ENCODE measurements at regions not wholly inside any gene's neighbourhood (a gene's known extent, or its start where the extent isn't known, plus 50 kb on each side); places are given as distances from the start of the nearest gene placed in this dataset.

DNA sequence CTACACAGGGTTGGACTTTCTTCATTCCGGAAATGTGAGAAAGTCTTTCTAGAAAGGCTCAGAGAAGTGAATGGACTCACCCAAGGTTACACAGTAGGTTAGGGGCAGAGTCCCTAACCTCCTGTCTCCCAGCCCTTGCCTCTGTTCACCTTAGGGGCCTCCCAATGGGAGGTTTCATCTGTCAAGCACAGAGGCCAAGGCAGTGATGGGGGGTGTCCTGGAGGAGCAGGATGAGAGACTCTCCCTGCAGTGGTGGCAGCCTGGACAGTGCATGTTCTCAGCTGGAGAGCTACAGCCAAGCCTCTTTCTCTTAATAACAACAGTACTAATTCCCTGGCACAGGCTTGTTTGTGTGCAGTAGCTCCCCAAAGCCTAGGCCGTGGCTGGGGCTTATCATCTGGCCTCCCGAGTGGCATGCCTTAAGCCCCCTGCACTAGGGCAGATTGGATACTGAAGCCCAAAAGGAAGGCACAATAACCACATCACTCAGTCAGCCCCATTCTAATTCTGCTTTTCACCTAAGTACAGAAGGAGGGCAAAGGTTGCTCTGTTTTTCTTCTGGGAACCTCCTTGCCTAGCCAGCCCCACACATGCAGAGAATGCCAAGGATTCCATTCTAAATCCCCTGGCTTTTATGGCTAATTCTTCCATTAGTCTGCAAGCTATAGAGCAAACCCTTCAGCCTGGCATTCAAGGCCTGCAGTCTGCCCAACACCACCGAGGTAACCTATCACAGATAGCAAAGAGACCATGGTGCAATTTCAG is 50.2 kb upstream of the XPA start:
- H2BK120ac ChIP-seq (ENCODE audit: low read depth, low read length), result no peak overlapping the region
- ChIA-PET POLR2A (ENCODE audit: unreplicated experiment) (no interaction called here), CTCF (no interaction called here)
- no TSS peak for BruUV-seq (replicated peaks)
- H3K9ac ChIP-seq (ENCODE audit: low read depth, low read length), result no peak overlapping the region
- H3K36me3 ChIP-seq (ENCODE audit: control insufficient read depth, insufficient read depth, low read length), result no peaks in the 10 kb centered on the region
- H3K27ac ChIP-seq (ENCODE audit: insufficient read depth, low read length), result no peak overlapping the region
- dilution Hi-C loops (cut with HindIII; ENCODE audit: low sequenced_read_pairs, unreplicated experiment), result no loop called here
- no peak overlapping the region for H3K56ac ChIP-seq (ENCODE audit: extremely low read depth, insufficient read depth, low read length)
- H2AK9ac ChIP-seq (replicated peaks; ENCODE audit: low read depth, low read length, poor library complexity), result no peak overlapping the region
- H3K27me3 ChIP-seq (ENCODE audit: control insufficient read depth, insufficient read depth, low read length), result peaks cover 54% of the 10 kb centered on the region
- no peak overlapping the region for H3K4ac ChIP-seq (ENCODE audit: low read depth, low read length)
- no peak overlapping the region for H2AK5ac ChIP-seq (ENCODE audit: low read depth, low read length)
- no peak overlapping the region for H2BK5ac ChIP-seq (ENCODE audit: low read depth, low read length, poor library complexity, severe bottlenecking)
- H3K4me2 ChIP-seq (ENCODE audit: low read depth, low read length), result no peak overlapping the region
- ATAC-seq (ENCODE audit: low read depth) (peak; percentile 62), DNase-seq (no peak)
- no peaks in the 10 kb centered on the region for H3K4me1 ChIP-seq (ENCODE audit: control insufficient read depth, insufficient read depth, low read length)
- intact Hi-C loops (cut with micrococcal nuclease), result no loop called here
- no peak overlapping the region for H3K14ac ChIP-seq (replicated peaks; ENCODE audit: low read depth, low read length)
- peaks cover 5% of the 10 kb centered on the region for H3K9me3 ChIP-seq (ENCODE audit: control insufficient read depth, insufficient read depth, low read length)
- no peak overlapping the region for H4K5ac ChIP-seq (ENCODE audit: low read depth, low read length)
- H2BK15ac ChIP-seq (ENCODE audit: low read depth, low read length), result no peak overlapping the region
- H4K8ac ChIP-seq (ENCODE audit: low read depth in 2 of 2, low read length in 2 of 2), result no peak overlapping the region
- H2BK20ac ChIP-seq (ENCODE audit: low read depth, low read length), result no peak overlapping the region
- no peaks in the 10 kb centered on the region for H3K79me1 ChIP-seq (ENCODE audit: low read depth in 1 of 2, low read length in 2 of 2)
- 33% methylated on average over 1 of the region's 4 CpGs; no CpG with 5 or more reads in 1 of the 2 experiments for WGBS, 2 experiments (ENCODE audit: extremely low coverage in 2 of 2, insufficient read length in 1 of 2)
- H3K9me1 ChIP-seq (ENCODE audit: insufficient read depth, low read length), result no peaks in the 10 kb centered on the region
- H3K23ac ChIP-seq (ENCODE audit: low read depth, low read length), result no peak overlapping the region
- in situ Hi-C loops (cut with MboI; ENCODE audit: low sequenced_read_pairs), result no loop called here
- no peaks in the 10 kb centered on the region for H4K20me1 ChIP-seq (ENCODE audit: insufficient read depth, low read length)
- H4K91ac ChIP-seq (ENCODE audit: insufficient read depth, low read depth, low read length), result no peak overlapping the region
- no peak overlapping the region for H2AFZ ChIP-seq (replicated peaks; ENCODE audit: low read length, poor library complexity)
- no peak overlapping the region for H3K4me3 ChIP-seq (ENCODE audit: insufficient read depth, low read depth, low read length)
- no peak overlapping the region for H3K18ac ChIP-seq (ENCODE audit: low read depth, low read length)
- TF ChIP-seq, protein P1, sequence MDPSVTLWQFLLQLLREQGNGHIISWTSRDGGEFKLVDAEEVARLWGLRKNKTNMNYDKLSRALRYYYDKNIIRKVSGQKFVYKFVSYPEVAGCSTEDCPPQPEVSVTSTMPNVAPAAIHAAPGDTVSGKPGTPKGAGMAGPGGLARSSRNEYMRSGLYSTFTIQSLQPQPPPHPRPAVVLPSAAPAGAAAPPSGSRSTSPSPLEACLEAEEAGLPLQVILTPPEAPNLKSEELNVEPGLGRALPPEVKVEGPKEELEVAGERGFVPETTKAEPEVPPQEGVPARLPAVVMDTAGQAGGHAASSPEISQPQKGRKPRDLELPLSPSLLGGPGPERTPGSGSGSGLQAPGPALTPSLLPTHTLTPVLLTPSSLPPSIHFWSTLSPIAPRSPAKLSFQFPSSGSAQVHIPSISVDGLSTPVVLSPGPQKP (IDR thresholded peaks at IDR 0.05; ENCODE audit: borderline replicate concordance, low read depth, low read length), result no peak
- TF ChIP-seq CHD1 (IDR thresholded peaks at IDR 0.05; ENCODE audit: low read depth, low read length), result no peak
- no peak for TF ChIP-seq POLR2A (IDR thresholded peaks at IDR 0.05; ENCODE audit: low read depth, low read length)
- TF ChIP-seq RCOR1 (IDR thresholded peaks at IDR 0.05; ENCODE audit: insufficient replicate concordance, low read length), result no peak
- TF ChIP-seq RAD21 (IDR thresholded peaks at IDR 0.05; ENCODE audit: low read length), result no peak
- TF ChIP-seq, protein P2, sequence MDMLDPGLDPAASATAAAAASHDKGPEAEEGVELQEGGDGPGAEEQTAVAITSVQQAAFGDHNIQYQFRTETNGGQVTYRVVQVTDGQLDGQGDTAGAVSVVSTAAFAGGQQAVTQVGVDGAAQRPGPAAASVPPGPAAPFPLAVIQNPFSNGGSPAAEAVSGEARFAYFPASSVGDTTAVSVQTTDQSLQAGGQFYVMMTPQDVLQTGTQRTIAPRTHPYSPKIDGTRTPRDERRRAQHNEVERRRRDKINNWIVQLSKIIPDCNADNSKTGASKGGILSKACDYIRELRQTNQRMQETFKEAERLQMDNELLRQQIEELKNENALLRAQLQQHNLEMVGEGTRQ (IDR thresholded peaks at IDR 0.05; ENCODE audit: low read depth, low read length), result no peak
- TF ChIP-seq RFX5 (IDR thresholded peaks at IDR 0.05; ENCODE audit: low read depth, low read length), result no peak
- TF ChIP-seq CEBPB (IDR thresholded peaks at IDR 0.05; ENCODE audit: low read depth, low read length), result no peak
- TF ChIP-seq MXI1 (IDR thresholded peaks at IDR 0.05; ENCODE audit: borderline replicate concordance, low read depth, low read length), result no peak
- TF ChIP-seq NFE2L2 (IDR thresholded peaks at IDR 0.05; ENCODE audit: low read depth, low read length), result no peak
- TF ChIP-seq BHLHE40 (IDR thresholded peaks at IDR 0.05; ENCODE audit: low read depth, low read length), result no peak
- TF ChIP-seq, protein P3, sequence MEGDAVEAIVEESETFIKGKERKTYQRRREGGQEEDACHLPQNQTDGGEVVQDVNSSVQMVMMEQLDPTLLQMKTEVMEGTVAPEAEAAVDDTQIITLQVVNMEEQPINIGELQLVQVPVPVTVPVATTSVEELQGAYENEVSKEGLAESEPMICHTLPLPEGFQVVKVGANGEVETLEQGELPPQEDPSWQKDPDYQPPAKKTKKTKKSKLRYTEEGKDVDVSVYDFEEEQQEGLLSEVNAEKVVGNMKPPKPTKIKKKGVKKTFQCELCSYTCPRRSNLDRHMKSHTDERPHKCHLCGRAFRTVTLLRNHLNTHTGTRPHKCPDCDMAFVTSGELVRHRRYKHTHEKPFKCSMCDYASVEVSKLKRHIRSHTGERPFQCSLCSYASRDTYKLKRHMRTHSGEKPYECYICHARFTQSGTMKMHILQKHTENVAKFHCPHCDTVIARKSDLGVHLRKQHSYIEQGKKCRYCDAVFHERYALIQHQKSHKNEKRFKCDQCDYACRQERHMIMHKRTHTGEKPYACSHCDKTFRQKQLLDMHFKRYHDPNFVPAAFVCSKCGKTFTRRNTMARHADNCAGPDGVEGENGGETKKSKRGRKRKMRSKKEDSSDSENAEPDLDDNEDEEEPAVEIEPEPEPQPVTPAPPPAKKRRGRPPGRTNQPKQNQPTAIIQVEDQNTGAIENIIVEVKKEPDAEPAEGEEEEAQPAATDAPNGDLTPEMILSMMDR (conservative IDR thresholded peaks at IDR 0.05; ENCODE audit: low read depth, low read length), result no peak
- TF ChIP-seq MAZ (IDR thresholded peaks at IDR 0.05; ENCODE audit: borderline replicate concordance, low read depth, low read length), result no peak
- no peak for TF ChIP-seq FOS (IDR thresholded peaks at IDR 0.05; ENCODE audit: low read depth, low read length)
- TF ChIP-seq MAFK (IDR thresholded peaks at IDR 0.05; ENCODE audit: low read depth, low read length), result no peak
- no peak for TF ChIP-seq SMC3 (IDR thresholded peaks at IDR 0.05; ENCODE audit: low read depth, low read length)
